ENCODE measurements at regions not wholly inside any gene's neighbourhood (a gene's known extent, or its start where the extent isn't known, plus 50 kb on each side); places are given as distances from the start of the nearest gene placed in this dataset.
"Not testable (repeated sequence)": the region's sequence is repeated elsewhere in the genome, so short reads cannot be mapped to it uniquely, and the experiment has no call there.

- Histone ChIP-seq H3K36me3 (ENCODE audit: control insufficient read depth, insufficient read depth, low read length) (no peaks in the 10 kb centered on the region), H3K27me3 (ENCODE audit: control insufficient read depth, insufficient read depth, low read length) (no peaks in the 10 kb centered on the region), H3K79me2 (no peaks in the 10 kb centered on the region), H3K27ac (no peak overlapping the region), H3K4me3 (ENCODE audit: low read depth, low read length) (no peak overlapping the region), H3K4me1 (no peaks in the 10 kb centered on the region), H3K9ac (no peak overlapping the region), H3K9me3 (ENCODE audit: control insufficient read depth, low read length) (no peaks in the 10 kb centered on the region), H3K4me2 (ENCODE audit: low read length) (no peak overlapping the region), H2AFZ (no peak overlapping the region)
- TF ChIP-seq CTCF (IDR thresholded peaks at IDR 0.05), result no peak
Measured at GRCh38 chr13:83117046-83117445, 765.2 kb downstream of the SLITRK1 start.

GRCh38 chr13:83101574-83102247, 780.6 kb downstream of the SLITRK1 start:
- not testable (repeated sequence) for H2AFZ ChIP-seq; H3K4me2 ChIP-seq (ENCODE audit: low read length); H3K27ac ChIP-seq; H3K36me3 ChIP-seq (ENCODE audit: control insufficient read depth, insufficient read depth, low read length); H3K79me2 ChIP-seq; H3K9me3 ChIP-seq (ENCODE audit: control insufficient read depth, low read length); H3K9ac ChIP-seq; H3K4me1 ChIP-seq; H3K4me3 ChIP-seq (ENCODE audit: low read depth, low read length); H3K27me3 ChIP-seq (ENCODE audit: control insufficient read depth, insufficient read depth, low read length)

- Histone ChIP-seq H3K4me1 (no peaks in the 10 kb centered on the region), H3K27ac (no peak overlapping the region), H3K9me3 (ENCODE audit: control insufficient read depth, low read length) (no peaks in the 10 kb centered on the region), H3K4me2 (ENCODE audit: low read length) (no peak overlapping the region), H2AFZ (no peak overlapping the region), H3K4me3 (ENCODE audit: low read depth, low read length) (no peak overlapping the region), H3K27me3 (ENCODE audit: control insufficient read depth, insufficient read depth, low read length) (no peaks in the 10 kb centered on the region), H3K36me3 (ENCODE audit: control insufficient read depth, insufficient read depth, low read length) (no peaks in the 10 kb centered on the region), H3K79me2 (no peaks in the 10 kb centered on the region), H3K9ac (no peak overlapping the region)
- TF ChIP-seq CTCF (IDR thresholded peaks at IDR 0.05), result no peak
Measured at GRCh38 chr13:83100237-83100636, 782.0 kb downstream of the SLITRK1 start.

GRCh38 chr13:83088858-83089257, 793.4 kb downstream of the SLITRK1 start:
- Histone ChIP-seq H2AFZ (no peak overlapping the region), H3K9me3 (ENCODE audit: control insufficient read depth, low read length) (no peaks in the 10 kb centered on the region), H3K4me3 (ENCODE audit: low read depth, low read length) (no peak overlapping the region), H3K4me1 (no peaks in the 10 kb centered on the region), H3K36me3 (ENCODE audit: control insufficient read depth, insufficient read depth, low read length) (no peaks in the 10 kb centered on the region), H3K9ac (no peak overlapping the region), H3K79me2 (no peaks in the 10 kb centered on the region), H3K27me3 (ENCODE audit: control insufficient read depth, insufficient read depth, low read length) (no peaks in the 10 kb centered on the region), H3K4me2 (ENCODE audit: low read length) (no peak overlapping the region), H3K27ac (no peak overlapping the region)
- no peak for TF ChIP-seq CTCF (IDR thresholded peaks at IDR 0.05)

GRCh38 chr13:83086948-83087347, 795.3 kb downstream of the SLITRK1 start:
- no peak overlapping the region for H3K4me3 ChIP-seq (ENCODE audit: low read depth, low read length)
- no peak for TF ChIP-seq CTCF (IDR thresholded peaks at IDR 0.05)
- no peak overlapping the region for H2AFZ ChIP-seq
- H3K4me1 ChIP-seq, result no peaks in the 10 kb centered on the region
- no peak overlapping the region for H3K4me2 ChIP-seq (ENCODE audit: low read length)
- no peaks in the 10 kb centered on the region for H3K36me3 ChIP-seq (ENCODE audit: control insufficient read depth, insufficient read depth, low read length)
- no peaks in the 10 kb centered on the region for H3K27me3 ChIP-seq (ENCODE audit: control insufficient read depth, insufficient read depth, low read length)
- H3K27ac ChIP-seq, result no peak overlapping the region
- no peaks in the 10 kb centered on the region for H3K9me3 ChIP-seq (ENCODE audit: control insufficient read depth, low read length)
- no peaks in the 10 kb centered on the region for H3K79me2 ChIP-seq
- H3K9ac ChIP-seq, result no peak overlapping the region
